ENCODE measurements at regions not wholly inside any gene's neighbourhood (a gene's known extent, or its start where the extent isn't known, plus 50 kb on each side); places are given as distances from the start of the nearest gene placed in this dataset.

- TF ChIP-seq ISL2 (CRISPR knock-in tag; IDR thresholded peaks at IDR 0.05) (no peak), CC2D1A (CRISPR knock-in tag; IDR thresholded peaks at IDR 0.05) (no peak), TCF7L2 (IDR thresholded peaks at IDR 0.05; ENCODE audit: low read depth, low read length) (no peak), CEBPG (CRISPR knock-in tag; IDR thresholded peaks at IDR 0.05) (no peak), ZFY (CRISPR knock-in tag; IDR thresholded peaks at IDR 0.05) (no peak), THAP8 (CRISPR knock-in tag; IDR thresholded peaks at IDR 0.05; ENCODE audit: borderline replicate concordance) (no peak), NFE2L2 (IDR thresholded peaks at IDR 0.05; ENCODE audit: low read length) (no peak), CTCF (CRISPR knock-in tag; IDR thresholded peaks at IDR 0.05) (no peak), ATF2 (CRISPR knock-in tag; IDR thresholded peaks at IDR 0.05) (no peak), TGIF2 (CRISPR knock-in tag; IDR thresholded peaks at IDR 0.05) (no peak), HMG20B (CRISPR knock-in tag; conservative IDR thresholded peaks at IDR 0.05) (no peak), PRDM4 (CRISPR knock-in tag; IDR thresholded peaks at IDR 0.05; ENCODE audit: borderline replicate concordance) (no peak)
Measured at GRCh38 chr13:58876473-58876872, 1244.9 kb downstream of the PCDH17 start.

Measured in HepG2 (cell line).